GM23248 (cell line): ENCODE measurements at regions not wholly inside any gene's neighbourhood (a gene's known extent, or its start where the extent isn't known, plus 50 kb on each side); places are given as distances from the start of the nearest gene placed in this dataset.

Source experiments
- DNase-seq: peaks from one replicate; pipeline ENCODE4 v3.0.0-alpha.2; 2015
- H2AFZ ChIP-seq: fragments of 200-600 bp; sonication (generic); 2 replicates; pipeline ENCODE4 v1.6.1; 2016; ENCODE audit warnings: antibody characterized with exemption
- H3F3A ChIP-seq: fragments of 200-600 bp; sonication (generic); 2 replicates; pipeline ENCODE4 v1.6.1; 2016; ENCODE audit warnings: mild to moderate bottlenecking, antibody characterized with exemption, mixed run types; ENCODE audit not compliant: insufficient read depth
- H3K27ac ChIP-seq: fragments of 200-600 bp; sonication (generic); 2 replicates; pipeline ENCODE4 v1.5.1; 2016; ENCODE audit warnings: mild to moderate bottlenecking
- H3K27me3 ChIP-seq: fragments of 200-600 bp; sonication (generic); replicated peaks from 2 replicates; pipeline ENCODE4 v1.6.1; 2016; ENCODE audit warnings: mild to moderate bottlenecking; ENCODE audit not compliant: insufficient read depth
- H3K36me3 ChIP-seq: fragments of 200-600 bp; sonication (generic); 2 replicates; pipeline ENCODE4 v1.6.1; 2016; ENCODE audit warnings: low read depth, mild to moderate bottlenecking
- H3K4me1 ChIP-seq: fragments of 200-600 bp; sonication (generic); 2 replicates; pipeline ENCODE4 v1.6.1; 2016; ENCODE audit warnings: mild to moderate bottlenecking; ENCODE audit not compliant: insufficient read depth
- H3K4me2 ChIP-seq: fragments of 200-600 bp; sonication (generic); one replicate; pipeline ENCODE4 v1.6.1; 2016; ENCODE audit warnings: mild to moderate bottlenecking; ENCODE audit not compliant: unreplicated experiment
- H3K4me3 ChIP-seq: fragments of 200-600 bp; sonication (generic); 2 replicates; pipeline ENCODE4 v1.5.1; 2016; ENCODE audit warnings: mild to moderate bottlenecking
- H3K79me2 ChIP-seq: fragments of 200-600 bp; sonication (generic); 2 replicates; pipeline ENCODE4 v1.6.1; 2016; ENCODE audit warnings: mild to moderate bottlenecking; ENCODE audit not compliant: insufficient read depth
- H3K9ac ChIP-seq: fragments of 200-600 bp; sonication (generic); 2 replicates; pipeline ENCODE4 v1.6.1; 2016; ENCODE audit warnings: mild to moderate bottlenecking
- H3K9me2 ChIP-seq: fragments of 200-600 bp; sonication (generic); 2 replicates; pipeline ENCODE4 v1.6.1; 2016; ENCODE audit warnings: mixed run types, mild to moderate bottlenecking, moderate library complexity; ENCODE audit not compliant: insufficient read depth
- H3K9me3 ChIP-seq: fragments of 200-600 bp; sonication (generic); one replicate; pipeline ENCODE4 v1.6.1; 2017; ENCODE audit warnings: low read depth
- H4K20me1 ChIP-seq: fragments of 200-600 bp; sonication (generic); 2 replicates; pipeline ENCODE4 v1.6.0; 2016; ENCODE audit not compliant: insufficient read depth
- EZH2 ChIP-seq: fragments of 200-600 bp; sonication (generic); IDR thresholded peaks from 2 replicates; pipeline ENCODE4 v1.6.1; 2018; ENCODE audit warnings: antibody characterized with exemption, mild to moderate bottlenecking; ENCODE audit not compliant: insufficient read depth, poor library complexity, severe bottlenecking
- EZH2phosphoT487 ChIP-seq: fragments of 200-600 bp; sonication (generic); IDR thresholded peaks from 2 replicates; pipeline ENCODE4 v1.6.1; 2018; ENCODE audit warnings: antibody characterized with exemption, moderate library complexity, mild to moderate bottlenecking, low read depth; ENCODE audit not compliant: insufficient read depth
- WGBS, 2 experiments: methylation state at CpG; one replicate each; pipeline ENCODE4 v1.1.6; 2015 to 2017; ENCODE audit warnings: low lambda C conversion rate in 2 of 2, low coverage in 1 of 2; ENCODE audit errors: missing lambda C conversion rate in 2 of 2; 5-methylcytosine and 5-hydroxymethylcytosine counted together
- in situ Hi-C: fragments of 300-500 bp; cut with MboI; formaldehyde crosslinking; loops from 2 replicates; pipeline ENCODE4 v1.15.0; 2020

- no peak overlapping the region for H3K4me3 ChIP-seq
- 71 to 77% methylated on average over 2 of the region's 2 CpGs for WGBS, 2 experiments
- TF ChIP-seq EZH2phosphoT487 = no peak
- no peak for TF ChIP-seq EZH2
- H3K27me3 ChIP-seq = no peaks in the 10 kb centered on the region
- H3K4me2 ChIP-seq = no peak overlapping the region
- in situ Hi-C loops = no loop called here
- H3F3A ChIP-seq = no peaks in the 10 kb centered on the region
- DNase-seq = no peak
- no peaks in the 10 kb centered on the region for H3K4me1 ChIP-seq
- no peak overlapping the region for H3K27ac ChIP-seq
- no peak overlapping the region for H3K9ac ChIP-seq
- H3K79me2 ChIP-seq = no peaks in the 10 kb centered on the region
- H3K9me3 ChIP-seq = no peaks in the 10 kb centered on the region
- H4K20me1 ChIP-seq = no peaks in the 10 kb centered on the region
- H3K36me3 ChIP-seq = no peaks in the 10 kb centered on the region
- H2AFZ ChIP-seq = no peak overlapping the region
- H3K9me2 ChIP-seq = no peaks in the 10 kb centered on the region
Measured at GRCh38 chr13:83722443-83722842, 159.8 kb downstream of the SLITRK1 start.

DNA sequence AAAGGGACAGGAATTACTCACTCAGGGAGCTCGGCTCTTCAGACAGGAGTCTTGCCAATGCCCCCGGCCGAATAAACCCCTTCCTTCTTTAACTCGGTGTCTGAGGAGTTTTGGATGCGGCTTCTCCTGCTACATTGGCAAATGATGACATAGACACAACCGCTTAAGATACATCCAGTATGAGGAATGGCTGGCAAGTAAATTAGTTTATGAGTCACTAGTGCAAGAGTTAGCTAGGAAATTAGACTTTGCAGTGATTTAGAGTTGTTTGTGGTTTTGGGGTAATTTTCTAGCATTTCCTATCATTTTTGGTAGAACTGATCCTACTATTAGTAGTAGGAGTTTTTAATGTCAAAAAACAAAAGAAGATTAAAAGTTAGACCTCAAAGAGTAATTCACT is 166.2 kb downstream of the SLITRK1 start:
- Histone ChIP-seq H3F3A (no peaks in the 10 kb centered on the region), H3K79me2 (no peaks in the 10 kb centered on the region), H3K36me3 (no peaks in the 10 kb centered on the region), H2AFZ (no peak overlapping the region), H4K20me1 (no peaks in the 10 kb centered on the region), H3K27ac (no peak overlapping the region), H3K9ac (no peak overlapping the region), H3K4me3 (no peak overlapping the region), H3K4me2 (no peak overlapping the region), H3K9me2 (no peaks in the 10 kb centered on the region; the same call in 1 of the 2 replicates), H3K4me1 (no peaks in the 10 kb centered on the region), H3K27me3 (no peaks in the 10 kb centered on the region), H3K9me3 (no peaks in the 10 kb centered on the region)
- TF ChIP-seq EZH2 (no peak), EZH2phosphoT487 (no peak)
- in situ Hi-C loops = no loop called here
- 84 to 88% methylated on average over 6 of the region's 6 CpGs for WGBS, 2 experiments
- DNase-seq = no peak

DNA sequence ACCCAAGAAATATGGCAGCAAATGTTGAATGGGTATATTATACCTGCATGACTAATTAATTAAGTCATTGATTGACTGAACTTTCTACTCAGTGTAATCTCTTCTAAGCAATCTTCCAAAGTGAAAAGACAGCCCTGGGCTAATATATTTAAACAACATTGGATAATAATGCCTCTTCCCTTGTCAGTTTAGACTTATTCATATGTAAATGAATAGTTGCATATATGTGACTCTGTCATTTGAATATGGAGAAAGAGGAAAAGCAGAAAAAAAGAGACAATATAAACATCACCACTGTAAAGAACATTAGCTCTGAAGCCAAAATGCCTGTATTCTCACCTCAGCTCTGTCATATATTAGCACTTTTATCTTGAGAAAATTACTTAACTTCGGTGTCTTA is 168.0 kb downstream of the SLITRK1 start:
- no peak overlapping the region for H3K4me3 ChIP-seq
- H3F3A ChIP-seq = no peaks in the 10 kb centered on the region
- no peaks in the 10 kb centered on the region for H3K79me2 ChIP-seq
- no peaks in the 10 kb centered on the region for H3K27me3 ChIP-seq
- no peak overlapping the region for H2AFZ ChIP-seq
- no peaks in the 10 kb centered on the region for H4K20me1 ChIP-seq
- no peaks in the 10 kb centered on the region for H3K36me3 ChIP-seq
- H3K9me2 ChIP-seq = no peaks in the 10 kb centered on the region; the same call in 1 of the 2 replicates
- no peak for TF ChIP-seq EZH2phosphoT487
- no peak for TF ChIP-seq EZH2
- no peaks in the 10 kb centered on the region for H3K4me1 ChIP-seq
- no peaks in the 10 kb centered on the region for H3K9me3 ChIP-seq
- H3K9ac ChIP-seq = no peak overlapping the region
- in situ Hi-C loops = no loop called here
- no peak overlapping the region for H3K4me2 ChIP-seq
- WGBS, 2 experiments = 14 to 21% methylated on average over 1 of the region's 1 CpG
- no peak for DNase-seq
- H3K27ac ChIP-seq = no peak overlapping the region

- H2AFZ ChIP-seq = no peak overlapping the region
- no peak overlapping the region for H3K4me3 ChIP-seq
- no peaks in the 10 kb centered on the region for H3K36me3 ChIP-seq
- no peaks in the 10 kb centered on the region for H3K9me3 ChIP-seq
- no peaks in the 10 kb centered on the region for H3K4me1 ChIP-seq
- no peak overlapping the region for H3K4me2 ChIP-seq
- in situ Hi-C loops = no loop called here
- no peak for DNase-seq
- H3K9ac ChIP-seq = no peak overlapping the region
- TF ChIP-seq EZH2phosphoT487 (no peak), EZH2 (no peak)
- no peaks in the 10 kb centered on the region for H4K20me1 ChIP-seq
- no peaks in the 10 kb centered on the region for H3K79me2 ChIP-seq
- H3K27me3 ChIP-seq = no peaks in the 10 kb centered on the region
- H3F3A ChIP-seq = no peaks in the 10 kb centered on the region
- H3K27ac ChIP-seq = no peak overlapping the region
- H3K9me2 ChIP-seq = no peaks in the 10 kb centered on the region; the same call in 1 of the 2 replicates
Measured at GRCh38 chr13:83710133-83710515, 172.2 kb downstream of the SLITRK1 start.

GRCh38 chr13:83709426-83710132 is 172.7 kb downstream of the SLITRK1 start:
- no peak overlapping the region for H3K4me3 ChIP-seq
- H3K9ac ChIP-seq = no peak overlapping the region
- no peak overlapping the region for H3K27ac ChIP-seq
- H3K9me3 ChIP-seq = no peaks in the 10 kb centered on the region
- H3K79me2 ChIP-seq = no peaks in the 10 kb centered on the region
- TF ChIP-seq EZH2 (no peak), EZH2phosphoT487 (no peak)
- H3K27me3 ChIP-seq = no peaks in the 10 kb centered on the region
- H3K36me3 ChIP-seq = no peaks in the 10 kb centered on the region
- DNase-seq = no peak
- no peaks in the 10 kb centered on the region for H3F3A ChIP-seq
- H2AFZ ChIP-seq = no peak overlapping the region
- no peaks in the 10 kb centered on the region; the same call in 1 of the 2 replicates for H3K9me2 ChIP-seq
- no peak overlapping the region for H3K4me2 ChIP-seq
- H3K4me1 ChIP-seq = no peaks in the 10 kb centered on the region
- in situ Hi-C loops = no loop called here
- no peaks in the 10 kb centered on the region for H4K20me1 ChIP-seq
- WGBS, 2 experiments = 38 to 50% methylated on average over 1 of the region's 1 CpG
